K562 (cell line): ENCODE measurements at regions not wholly inside any gene's neighbourhood (a gene's known extent, or its start where the extent isn't known, plus 50 kb on each side); places are given as distances from the start of the nearest gene placed in this dataset.
A peak's percentile ranks its signal among the peaks of the same experiment; 100 is the strongest.

Source experiments
- ATAC-seq: fragments of 200-7000 bp; cut with Tn5 transposase; 3 replicates; pipeline ENCODE4 v1.9.1; 2020; ENCODE audit warnings: moderate library complexity
- BruUV-seq: library from RNA; stranded (reverse); fragments of 400-500 nt; replicated peaks from 2 replicates; lab custom pipeline; 2021; lab: Mats Ljungman, UMichigan
- CTCF ChIA-PET: fragments of 300-600 bp; formaldehyde crosslinking; extraction: SDS; loops from one replicate; lab custom pipeline; 2021; ENCODE audit warnings: low intra/inter-chr PET ratio; lab: Yijun Ruan, JAX
- POLR2A ChIA-PET: fragments of 300-600, 350-650 bp; sonication (Branson Sonifier 250); formaldehyde crosslinking; extraction: SDS; loops from one replicate; lab custom pipeline; 2021; ENCODE audit warnings: antibody characterized with exemption, inconsistent platforms; lab: Yijun Ruan, JAX
- DNase-seq, 4 experiments: peaks; one replicate each; pipeline versions ENCODE4 v3.0.0 to v3.0.0-alpha.2; 2011 to 2018; ENCODE audit warnings: low spot score in 3 of 4, mixed read lengths in 3 of 4; ENCODE audit errors: extremely low read depth in 1 of 4
- FAIRE-seq: peaks from 2 replicates; lab custom pipeline; 2011; peaks lifted over from hg19 to GRCh38; lab: Jason Lieb, UNC
- H2AFZ ChIP-seq: 2 replicates; pipeline ENCODE4 v1.6.0; 2011; ENCODE audit warnings: low read depth, low read length, control low read depth, inconsistent platforms
- H3K27ac ChIP-seq: fragments of 200-600 bp; 3 replicates; pipeline ENCODE4 v1.8.0; 2011; ENCODE audit warnings: low read depth, mild to moderate bottlenecking, control low read depth, inconsistent platforms, low read length, moderate library complexity, mixed read lengths; ENCODE audit errors: extremely low read depth
- H3K27me3 ChIP-seq, 2 experiments: fragments of 300-600 bp in 1 of 2; 2 replicates in 1 of 2; 3 replicates in 1 of 2; pipeline versions ENCODE4 v1.6.0 to v1.8.0; 2011; ENCODE audit warnings: inconsistent platforms in 2 of 2, low read length in 2 of 2, mild to moderate bottlenecking in 1 of 2, mixed read lengths in 1 of 2, moderate library complexity in 1 of 2; ENCODE audit not compliant: control insufficient read depth in 2 of 2, insufficient read depth in 2 of 2
- H3K36me3 ChIP-seq: fragments of 300-600 bp; 3 replicates; pipeline ENCODE4 v1.8.0; 2011; ENCODE audit warnings: mild to moderate bottlenecking, low read length, inconsistent platforms; ENCODE audit not compliant: control insufficient read depth, insufficient read depth
- H3K4me1 ChIP-seq, 2 experiments: fragments of 200-600 bp in 1 of 2; replicated peaks in 1 of 2; 2 replicates in 1 of 2; 3 replicates in 1 of 2; pipeline versions ENCODE4 v1.5.1 to v1.8.0; 2011; ENCODE audit warnings: inconsistent platforms in 2 of 2, low read length in 2 of 2, mild to moderate bottlenecking in 1 of 2, mixed read lengths in 1 of 2, moderate library complexity in 1 of 2; ENCODE audit not compliant: control insufficient read depth in 2 of 2, insufficient read depth in 2 of 2
- H3K4me2 ChIP-seq: 2 replicates; pipeline ENCODE4 v1.6.1; 2011; ENCODE audit warnings: low read length, control low read depth, inconsistent platforms, mixed read lengths; ENCODE audit not compliant: insufficient read depth
- H3K4me3 ChIP-seq: fragments of 200-600 bp; sonication (generic), shearing (Covaris generic); 2 replicates; pipeline ENCODE4 v1.5.1; 2016; ENCODE audit warnings: control low read depth, inconsistent platforms
- H3K79me2 ChIP-seq: fragments of 200-600 bp; 3 replicates; pipeline ENCODE4 v1.8.0; 2011; ENCODE audit warnings: low read length, inconsistent platforms; ENCODE audit not compliant: control insufficient read depth, insufficient read depth
- H3K9ac ChIP-seq, 2 experiments: 2 replicates each; pipeline versions ENCODE4 v1.6.0 to v1.6.1; 2011; ENCODE audit warnings: low read depth in 2 of 2, low read length in 2 of 2, control low read depth in 1 of 2, inconsistent platforms in 1 of 2, mild to moderate bottlenecking in 1 of 2, mixed read lengths in 1 of 2; ENCODE audit not compliant: insufficient read depth in 1 of 2
- H3K9me1 ChIP-seq: one replicate; pipeline ENCODE4 v1.6.0; 2011; ENCODE audit warnings: inconsistent platforms, mild to moderate bottlenecking, low read length, moderate library complexity; ENCODE audit not compliant: control insufficient read depth, insufficient read depth
- H3K9me3 ChIP-seq: replicated peaks from 2 replicates; pipeline ENCODE4 v1.5.1; 2011; ENCODE audit warnings: low read depth, low read length, inconsistent platforms; ENCODE audit not compliant: control insufficient read depth, insufficient read depth
- H4K20me1 ChIP-seq: replicated peaks from 2 replicates; pipeline ENCODE4 v1.6.1; 2011; ENCODE audit warnings: low read length, inconsistent platforms, mixed read lengths; ENCODE audit not compliant: control insufficient read depth, insufficient read depth
- CBX2 ChIP-seq: fragments of 200-600 bp; sonication (generic); IDR thresholded peaks from one replicate; pipeline ENCODE4 v1.6.1; 2012; ENCODE audit warnings: mild to moderate bottlenecking, low read length, inconsistent platforms; ENCODE audit not compliant: insufficient read depth, poor library complexity, severe bottlenecking
- CBX8 ChIP-seq: fragments of 200-600 bp; sonication (generic); IDR thresholded peaks from 2 replicates; pipeline ENCODE4 v1.6.1; 2012; ENCODE audit warnings: borderline replicate concordance, mixed run types, low read depth, mild to moderate bottlenecking, moderate library complexity, mixed read lengths, low read length, control low read depth, inconsistent platforms; ENCODE audit not compliant: poor library complexity, severe bottlenecking; ENCODE audit errors: extremely low read depth
- POLR2B ChIP-seq: fragments of 450-650 bp; IDR thresholded peaks from 2 replicates; pipeline ENCODE4 v1.6.1; 2018; ENCODE audit warnings: low read depth; ENCODE audit not compliant: partially characterized antibody
- WGBS: fragments of 100-300 bp; shearing (Covaris generic); methylation state at CpG from one replicate; pipeline ENCODE4 v1.1.6; 2016; ENCODE audit warnings: low coverage, mixed read lengths; ENCODE audit not compliant: insufficient coverage; ENCODE audit errors: missing lambda C conversion rate; 5-methylcytosine and 5-hydroxymethylcytosine counted together
- in situ Hi-C: fragments of 300-500 bp; cut with MboI; formaldehyde crosslinking; loops from 4 replicates; pipeline ENCODE4 v1.15.0; 2018; ENCODE audit warnings: inconsistent platforms, mixed read lengths
- intact Hi-C: fragments of 100-400 bp; cut with micrococcal nuclease; formaldehyde crosslinking; loops from 2 replicates; pipeline ENCODE4 v1.14.2; 2022

GRCh38 chr5:73231246-73231778 lies 58.3 kb downstream of the TMEM174 start:
- Histone ChIP-seq H3K36me3 (no peaks in the 10 kb centered on the region), H3K9ac (no peak overlapping the region), H3K4me3 (no peak overlapping the region), H2AFZ (no peak overlapping the region), H3K27me3 (peaks cover 38 to 51% of the 10 kb centered on the region in 2 experiments; a peak in 4 of 5 replicates), H3K9me1 (peaks cover 4% of the 10 kb centered on the region), H3K4me2 (no peak overlapping the region), H3K9me3 (no peaks in the 10 kb centered on the region), H3K4me1 (peaks cover 0 to 19% of the 10 kb centered on the region in 2 experiments; a peak in 3 of 5 replicates), H3K79me2 (no peaks in the 10 kb centered on the region), H4K20me1 (no peaks in the 10 kb centered on the region; the same call in 1 of the 2 replicates), H3K27ac (no peak overlapping the region)
- 0% methylated on average over 4 of the region's 4 CpGs for WGBS
- intact Hi-C loops (no loop called here), in situ Hi-C loops (no loop called here)
- ATAC-seq (no peak), FAIRE-seq (no peak), DNase-seq (no peak)
- TF ChIP-seq CBX2 (peak; percentile 57), CBX8 (peak; percentile 83), POLR2B (no peak)
- POLR2A ChIA-PET = interaction anchor here (0.7 to 1.9 kb wide), 2 partner anchors 15 to 33 kb away, joined by 3 to 7 read pairs; no protein-coding TSS in a partner anchor
- no TSS peak for BruUV-seq
- CTCF ChIA-PET = no interaction called here
